ENCODE measurements at regions not wholly inside any gene's neighbourhood (a gene's known extent, or its start where the extent isn't known, plus 50 kb on each side); places are given as distances from the start of the nearest gene placed in this dataset.
A peak's percentile ranks its signal among the peaks of the same experiment; 100 is the strongest.

DNA sequence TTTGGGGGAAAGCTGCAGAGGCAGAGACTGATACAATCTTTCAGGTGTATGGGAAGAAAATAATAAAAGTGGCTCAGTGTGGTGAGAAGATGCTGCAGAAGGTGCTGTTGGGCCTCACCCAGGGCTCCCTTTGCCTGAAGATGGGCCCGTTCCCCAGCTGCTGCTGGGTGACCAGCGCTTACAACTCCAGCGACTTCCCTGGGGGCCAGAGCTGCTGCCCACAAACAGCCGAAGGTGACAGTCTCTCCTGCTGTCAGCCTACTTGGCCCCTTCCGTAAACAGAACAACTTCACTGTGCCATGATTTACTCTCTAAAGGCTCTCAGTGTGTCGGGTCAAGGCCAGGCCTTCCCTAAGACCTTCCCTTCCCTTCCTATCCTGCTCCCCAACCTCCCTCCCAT lies 93.6 kb upstream of the PCBD1 start:
- no peak overlapping the region for H3K27ac ChIP-seq (ENCODE audit: poor library complexity, severe bottlenecking)
- no peaks in the 10 kb centered on the region for H3K4me1 ChIP-seq (ENCODE audit: insufficient read depth, poor library complexity, severe bottlenecking)
- no peaks in the 10 kb centered on the region for H3K36me3 ChIP-seq (ENCODE audit: low read depth)
- no peaks in the 10 kb centered on the region for H3K27me3 ChIP-seq (ENCODE audit: insufficient read depth, poor library complexity, severe bottlenecking)
- ATAC-seq (ENCODE audit: low read depth) = no peak
- H3K4me3 ChIP-seq (ENCODE audit: severe bottlenecking) = no peak overlapping the region
- H3K9me3 ChIP-seq (ENCODE audit: severe bottlenecking) = no peaks in the 10 kb centered on the region
- DNase-seq (ENCODE audit: low spot score) = no peak
- TF ChIP-seq, protein P1, sequence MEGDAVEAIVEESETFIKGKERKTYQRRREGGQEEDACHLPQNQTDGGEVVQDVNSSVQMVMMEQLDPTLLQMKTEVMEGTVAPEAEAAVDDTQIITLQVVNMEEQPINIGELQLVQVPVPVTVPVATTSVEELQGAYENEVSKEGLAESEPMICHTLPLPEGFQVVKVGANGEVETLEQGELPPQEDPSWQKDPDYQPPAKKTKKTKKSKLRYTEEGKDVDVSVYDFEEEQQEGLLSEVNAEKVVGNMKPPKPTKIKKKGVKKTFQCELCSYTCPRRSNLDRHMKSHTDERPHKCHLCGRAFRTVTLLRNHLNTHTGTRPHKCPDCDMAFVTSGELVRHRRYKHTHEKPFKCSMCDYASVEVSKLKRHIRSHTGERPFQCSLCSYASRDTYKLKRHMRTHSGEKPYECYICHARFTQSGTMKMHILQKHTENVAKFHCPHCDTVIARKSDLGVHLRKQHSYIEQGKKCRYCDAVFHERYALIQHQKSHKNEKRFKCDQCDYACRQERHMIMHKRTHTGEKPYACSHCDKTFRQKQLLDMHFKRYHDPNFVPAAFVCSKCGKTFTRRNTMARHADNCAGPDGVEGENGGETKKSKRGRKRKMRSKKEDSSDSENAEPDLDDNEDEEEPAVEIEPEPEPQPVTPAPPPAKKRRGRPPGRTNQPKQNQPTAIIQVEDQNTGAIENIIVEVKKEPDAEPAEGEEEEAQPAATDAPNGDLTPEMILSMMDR (IDR thresholded peaks at IDR 0.05; ENCODE audit: poor library complexity, severe bottlenecking) = no peak

DNA sequence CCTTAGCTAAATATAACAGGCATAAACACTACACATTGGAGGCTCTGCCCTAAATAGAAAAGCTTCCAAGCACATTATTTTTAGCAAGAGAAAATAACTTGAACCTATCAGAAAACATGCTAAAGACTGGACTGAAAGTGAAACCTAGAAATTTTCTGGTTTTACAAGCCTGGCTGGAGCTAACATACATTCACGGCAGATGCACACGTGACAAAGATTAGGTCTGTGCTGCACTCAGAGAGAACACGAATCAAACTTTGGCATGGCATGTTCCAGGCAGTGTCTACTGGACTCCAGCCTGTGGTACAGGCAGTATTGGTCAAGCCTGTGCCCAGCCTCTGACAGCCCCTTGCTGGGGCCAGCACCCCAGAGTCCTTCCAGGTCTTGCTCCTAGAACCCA lies 94.1 kb upstream of the PCBD1 start:
- TF ChIP-seq, protein P1 (IDR thresholded peaks at IDR 0.05; ENCODE audit: poor library complexity, severe bottlenecking) = no peak
- Histone ChIP-seq H3K4me1 (ENCODE audit: insufficient read depth, poor library complexity, severe bottlenecking) (no peaks in the 10 kb centered on the region), H3K27ac (ENCODE audit: poor library complexity, severe bottlenecking) (no peak overlapping the region), H3K36me3 (ENCODE audit: low read depth) (no peaks in the 10 kb centered on the region), H3K27me3 (ENCODE audit: insufficient read depth, poor library complexity, severe bottlenecking) (no peaks in the 10 kb centered on the region), H3K9me3 (ENCODE audit: severe bottlenecking) (no peaks in the 10 kb centered on the region), H3K4me3 (ENCODE audit: severe bottlenecking) (no peak overlapping the region)
- ATAC-seq (ENCODE audit: low read depth) = no peak
- no peak for DNase-seq (ENCODE audit: low spot score)

DNA sequence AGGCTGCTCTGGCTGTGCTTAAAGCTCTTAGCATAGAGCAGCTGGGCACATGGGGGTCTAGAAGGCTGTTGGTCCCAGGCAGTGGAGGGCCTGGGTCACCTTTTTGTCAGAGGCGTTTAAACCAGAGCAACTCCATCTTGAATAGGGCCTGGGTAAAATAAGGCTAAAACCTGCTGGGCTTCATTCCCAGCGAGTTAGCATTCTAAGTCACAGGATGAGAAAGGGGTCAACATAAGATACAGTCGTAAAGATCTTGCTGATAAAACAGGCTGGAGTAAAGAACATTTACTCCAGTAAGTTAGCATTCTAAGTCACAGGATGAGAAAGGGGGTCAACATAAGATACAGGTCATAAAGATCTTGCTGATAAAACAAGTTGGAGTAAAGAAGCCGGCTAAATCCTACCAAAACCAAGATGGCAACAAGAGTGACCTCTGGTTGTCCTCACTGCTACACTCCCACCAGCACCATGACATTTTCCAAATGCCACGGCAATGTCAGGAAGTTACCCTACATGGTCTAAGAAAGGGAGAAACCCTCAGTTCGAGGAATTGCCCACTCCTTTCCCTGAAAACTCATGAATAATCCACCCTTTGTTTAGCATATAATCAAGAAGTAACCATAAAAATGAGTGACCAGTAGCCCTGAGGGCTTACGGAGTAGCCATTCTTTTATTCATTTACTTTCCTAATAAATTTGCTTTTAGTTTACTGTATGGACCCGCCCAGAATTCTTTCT lies 96.8 kb upstream of the PCBD1 start:
- no peaks in the 10 kb centered on the region for H3K27me3 ChIP-seq (ENCODE audit: insufficient read depth, poor library complexity, severe bottlenecking)
- H3K4me1 ChIP-seq (ENCODE audit: insufficient read depth, poor library complexity, severe bottlenecking) = no peaks in the 10 kb centered on the region
- no peak for ATAC-seq (ENCODE audit: low read depth)

DNA sequence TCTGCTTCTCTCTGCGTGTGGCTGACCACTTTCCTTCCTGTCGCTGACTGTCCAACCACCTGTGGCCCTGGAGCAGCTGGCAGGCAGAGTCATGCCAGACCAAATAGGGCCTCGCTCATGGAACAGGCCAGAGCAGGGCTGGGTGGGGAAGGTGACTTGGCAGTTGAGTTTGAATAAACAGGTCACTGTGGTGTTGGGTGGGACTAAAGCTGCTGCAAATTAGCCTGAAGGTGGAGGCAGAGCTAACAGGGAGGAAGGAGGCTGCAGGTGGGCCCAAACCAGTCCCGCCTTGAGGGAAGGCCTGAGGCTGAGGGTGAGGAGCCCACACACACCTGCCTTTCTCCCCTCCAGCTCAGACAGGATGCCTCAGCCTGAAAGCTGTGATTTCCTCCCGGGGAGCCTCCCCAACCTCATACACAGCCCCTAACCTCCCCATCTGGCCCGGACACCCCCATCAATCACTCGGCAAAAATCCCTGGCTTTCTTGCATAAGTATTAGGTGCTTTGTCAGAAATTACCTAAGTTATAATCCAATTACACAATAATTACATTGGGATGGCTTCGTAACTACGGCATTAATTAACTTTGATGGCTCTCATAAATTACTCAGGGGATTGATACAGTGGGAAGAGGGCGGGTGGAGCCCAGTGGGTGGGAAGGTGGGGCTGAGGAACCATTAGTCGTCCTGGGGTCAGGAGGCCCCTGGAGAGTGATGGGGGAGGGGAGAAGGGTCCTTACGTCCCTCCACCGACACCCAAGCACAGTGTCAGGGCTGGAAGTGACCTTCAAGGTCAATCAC lies 97.7 kb upstream of the PCBD1 start:
- peak; percentile 29; the same call in 1 of the 3 replicates for ATAC-seq (ENCODE audit: low read depth)
- TF ChIP-seq, protein P1 (IDR thresholded peaks at IDR 0.05; ENCODE audit: poor library complexity, severe bottlenecking) = no peak
- no peak for DNase-seq (ENCODE audit: low spot score)
- Histone ChIP-seq H3K36me3 (ENCODE audit: low read depth) (no peaks in the 10 kb centered on the region), H3K9me3 (ENCODE audit: severe bottlenecking) (no peaks in the 10 kb centered on the region), H3K4me3 (ENCODE audit: severe bottlenecking) (no peak overlapping the region), H3K27me3 (ENCODE audit: insufficient read depth, poor library complexity, severe bottlenecking) (no peaks in the 10 kb centered on the region), H3K4me1 (ENCODE audit: insufficient read depth, poor library complexity, severe bottlenecking) (no peaks in the 10 kb centered on the region), H3K27ac (ENCODE audit: poor library complexity, severe bottlenecking) (no peak overlapping the region)

More for the DNA sequence above, 96.8 kb upstream of the PCBD1 start:
- H3K9me3 ChIP-seq (ENCODE audit: severe bottlenecking) = no peaks in the 10 kb centered on the region
- H3K27ac ChIP-seq (ENCODE audit: poor library complexity, severe bottlenecking) = no peak overlapping the region
- H3K4me3 ChIP-seq (ENCODE audit: severe bottlenecking) = no peak overlapping the region
- no peaks in the 10 kb centered on the region for H3K36me3 ChIP-seq (ENCODE audit: low read depth)
- TF ChIP-seq, protein P1 (IDR thresholded peaks at IDR 0.05; ENCODE audit: poor library complexity, severe bottlenecking) = no peak
- DNase-seq (ENCODE audit: low spot score) = no peak

DNA sequence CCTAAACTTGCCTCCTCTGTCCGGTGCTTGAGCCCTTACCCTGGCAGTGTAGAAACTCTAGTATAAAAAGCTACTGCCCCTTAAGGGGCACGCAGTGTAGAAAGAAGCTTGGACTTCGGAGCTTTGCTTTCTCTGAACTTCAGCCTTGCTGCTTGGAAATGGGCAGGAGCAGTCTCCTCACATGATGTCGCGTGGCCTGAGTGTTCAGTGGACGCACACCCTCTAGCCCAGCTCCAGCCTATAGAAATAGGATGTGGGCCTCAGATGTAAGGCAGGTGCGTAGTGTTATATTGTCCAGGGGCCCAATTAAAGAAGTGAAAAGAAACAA lies 98.2 kb upstream of the PCBD1 start:
- Histone ChIP-seq H3K4me3 (ENCODE audit: severe bottlenecking) (no peak overlapping the region), H3K36me3 (ENCODE audit: low read depth) (no peaks in the 10 kb centered on the region), H3K4me1 (ENCODE audit: insufficient read depth, poor library complexity, severe bottlenecking) (no peaks in the 10 kb centered on the region), H3K27ac (ENCODE audit: poor library complexity, severe bottlenecking) (no peak overlapping the region), H3K9me3 (ENCODE audit: severe bottlenecking) (no peaks in the 10 kb centered on the region), H3K27me3 (ENCODE audit: insufficient read depth, poor library complexity, severe bottlenecking) (no peaks in the 10 kb centered on the region)
- TF ChIP-seq, protein P1 (IDR thresholded peaks at IDR 0.05; ENCODE audit: poor library complexity, severe bottlenecking) = no peak
- DNase-seq (ENCODE audit: low spot score) (no peak), ATAC-seq (ENCODE audit: low read depth) (no peak)

Data from RWPE2 (cell line).